KMS-11 (cell line): ENCODE measurements at regions not wholly inside any gene's neighbourhood (a gene's known extent, or its start where the extent isn't known, plus 50 kb on each side); places are given as distances from the start of the nearest gene placed in this dataset.

ENCODE experiments used
- H2AFZ ChIP-seq: fragments of 200-600 bp; sonication (generic); 2 replicates; pipeline ENCODE4 v1.6.1; 2016; ENCODE audit warnings: antibody characterized with exemption, mixed run types, low read depth
- H3K27ac ChIP-seq: fragments of 200-600 bp; sonication (generic); 2 replicates; pipeline ENCODE4 v1.6.1; 2016; ENCODE audit warnings: mild to moderate bottlenecking, mixed run types
- H3K27me3 ChIP-seq: fragments of 200-600 bp; sonication (generic); 2 replicates; pipeline ENCODE4 v1.6.1; 2017; ENCODE audit warnings: mild to moderate bottlenecking, low read depth, mixed run types, moderate library complexity; ENCODE audit not compliant: insufficient read depth
- H3K36me3 ChIP-seq: fragments of 200-600 bp; sonication (generic); 2 replicates; pipeline ENCODE4 v1.6.1; 2017; ENCODE audit warnings: mild to moderate bottlenecking, mixed run types; ENCODE audit not compliant: insufficient read depth
- H3K4me1 ChIP-seq: fragments of 200-600 bp; sonication (generic); 2 replicates; pipeline ENCODE4 v1.6.1; 2016; ENCODE audit warnings: mild to moderate bottlenecking, low read depth, mixed run types; ENCODE audit not compliant: poor library complexity, severe bottlenecking
- H3K4me2 ChIP-seq: fragments of 200-600 bp; sonication (generic); 2 replicates; pipeline ENCODE4 v1.7.0; 2016; ENCODE audit warnings: mild to moderate bottlenecking, mixed run types
- H3K4me3 ChIP-seq: fragments of 200-600 bp; sonication (generic); IDR thresholded peaks from 2 replicates; pipeline ENCODE4 v1.6.1; 2017; ENCODE audit warnings: low read depth, low read length, mixed read lengths; ENCODE audit not compliant: insufficient read depth
- H3K79me2 ChIP-seq: fragments of 200-600 bp; sonication (generic); 2 replicates; pipeline ENCODE4 v1.6.1; 2016; ENCODE audit warnings: low read depth, mixed run types; ENCODE audit not compliant: insufficient read depth
- H3K9ac ChIP-seq: fragments of 200-600 bp; sonication (generic); 2 replicates; pipeline ENCODE4 v1.6.1; 2016; ENCODE audit warnings: mild to moderate bottlenecking, mixed run types
- H4K20me1 ChIP-seq: fragments of 200-600 bp; sonication (generic); 2 replicates; pipeline ENCODE4 v1.6.1; 2016; ENCODE audit warnings: mild to moderate bottlenecking, mixed run types; ENCODE audit not compliant: insufficient read depth
- CTCF ChIP-seq: fragments of 200-600 bp; sonication (generic); conservative IDR thresholded peaks from 2 replicates; pipeline ENCODE4 v1.6.1; 2017; ENCODE audit warnings: low read depth, mild to moderate bottlenecking, antibody characterized with exemption, low read length, moderate library complexity, mixed read lengths

GRCh38 chr11:134742224-134742612 is 330.2 kb upstream of the B3GAT1 start:
- no peaks in the 10 kb centered on the region for H3K79me2 ChIP-seq

GRCh38 chr11:134741453-134742223 is 329.6 kb upstream of the B3GAT1 start:
- H3K79me2 ChIP-seq: no peaks in the 10 kb centered on the region
- H3K27me3 ChIP-seq: no peaks in the 10 kb centered on the region
- H3K36me3 ChIP-seq: no peaks in the 10 kb centered on the region
- H3K4me1 ChIP-seq: no peaks in the 10 kb centered on the region
- no peak overlapping the region for H3K9ac ChIP-seq
- no peak for TF ChIP-seq CTCF
- no peak overlapping the region for H3K4me2 ChIP-seq
- no peak overlapping the region for H3K27ac ChIP-seq
- no peak overlapping the region for H3K4me3 ChIP-seq
- H4K20me1 ChIP-seq: no peaks in the 10 kb centered on the region
- no peak overlapping the region for H2AFZ ChIP-seq

More at GRCh38 chr11:134742224-134742612, 330.2 kb upstream of the B3GAT1 start:
- Histone ChIP-seq H3K4me2 (no peak overlapping the region), H3K4me1 (no peaks in the 10 kb centered on the region), H3K27ac (no peak overlapping the region), H2AFZ (no peak overlapping the region), H3K4me3 (no peak overlapping the region), H4K20me1 (no peaks in the 10 kb centered on the region), H3K27me3 (no peaks in the 10 kb centered on the region), H3K36me3 (no peaks in the 10 kb centered on the region), H3K9ac (no peak overlapping the region)
- no peak for TF ChIP-seq CTCF

- TF ChIP-seq CTCF: no peak
- Histone ChIP-seq H3K27me3 (no peaks in the 10 kb centered on the region), H3K27ac (no peak overlapping the region)
Observed at GRCh38 chr11:134740590-134741261, 328.7 kb upstream of the B3GAT1 start.

GRCh38 chr11:134739136-134739535 is 327.1 kb upstream of the B3GAT1 start:
- no peaks in the 10 kb centered on the region for H3K36me3 ChIP-seq
- H3K9ac ChIP-seq: no peak overlapping the region
- no peak overlapping the region for H3K4me2 ChIP-seq
- H3K79me2 ChIP-seq: no peaks in the 10 kb centered on the region
- H3K27me3 ChIP-seq: no peaks in the 10 kb centered on the region
- H2AFZ ChIP-seq: no peak overlapping the region
- TF ChIP-seq CTCF: no peak
- H3K4me1 ChIP-seq: no peaks in the 10 kb centered on the region
- H4K20me1 ChIP-seq: no peaks in the 10 kb centered on the region
- H3K27ac ChIP-seq: no peak overlapping the region
- no peak overlapping the region for H3K4me3 ChIP-seq

More at GRCh38 chr11:134740590-134741261, 328.7 kb upstream of the B3GAT1 start:
- Histone ChIP-seq H3K79me2 (no peaks in the 10 kb centered on the region), H2AFZ (no peak overlapping the region), H3K9ac (no peak overlapping the region), H3K4me1 (no peaks in the 10 kb centered on the region), H4K20me1 (no peaks in the 10 kb centered on the region), H3K36me3 (no peaks in the 10 kb centered on the region), H3K4me3 (no peak overlapping the region), H3K4me2 (no peak overlapping the region)
